HEK293T (cell line): ENCODE measurements at regions not wholly inside any gene's neighbourhood (a gene's known extent, or its start where the extent isn't known, plus 50 kb on each side); places are given as distances from the start of the nearest gene placed in this dataset.

ENCODE experiments used
- CTCF ChIA-PET: fragments of 350-600 bp; formaldehyde crosslinking; extraction: SDS; loops from one replicate; lab custom pipeline; 2021; ENCODE audit warnings: antibody characterized with exemption, inconsistent platforms; lab: Yijun Ruan, JAX
- POLR2A ChIA-PET: fragments of 350-600 bp; formaldehyde crosslinking; extraction: SDS; loops from one replicate; lab custom pipeline; 2020; ENCODE audit warnings: antibody characterized with exemption, inconsistent platforms; lab: Yijun Ruan, JAX
- DNase-seq: peaks from one replicate; pipeline ENCODE4 v3.0.0; 2012; ENCODE audit warnings: mixed read lengths; ENCODE audit errors: extremely low spot score
- ARNT ChIP-seq: fragments of 450-650 bp; IDR thresholded peaks from 2 replicates; pipeline ENCODE4 v1.6.1; 2017; ENCODE audit warnings: mild to moderate bottlenecking
- BHLHE40 ChIP-seq: fragments of 450-650 bp; IDR thresholded peaks from 2 replicates; pipeline ENCODE4 v1.6.1; 2016; ENCODE audit warnings: mild to moderate bottlenecking, moderate library complexity, borderline replicate concordance
- CTBP1 ChIP-seq: fragments of 450-650 bp; IDR thresholded peaks from 2 replicates; pipeline ENCODE4 v1.6.1; 2016; ENCODE audit warnings: borderline replicate concordance
- ELF4 ChIP-seq: fragments of 450-650 bp; IDR thresholded peaks from 2 replicates; pipeline ENCODE4 v1.6.1; 2017; ENCODE audit warnings: antibody characterized with exemption
- FOXA1 ChIP-seq: fragments of 450-650 bp; IDR thresholded peaks from 2 replicates; pipeline ENCODE4 v1.6.1; 2016; ENCODE audit warnings: mild to moderate bottlenecking
- FOXK2 ChIP-seq: fragments of 450-650 bp; IDR thresholded peaks from 2 replicates; pipeline ENCODE4 v1.6.1; 2016; ENCODE audit warnings: mild to moderate bottlenecking
- FOXM1 ChIP-seq: fragments of 450-650 bp; IDR thresholded peaks from 2 replicates; pipeline ENCODE4 v1.6.1; 2017; ENCODE audit warnings: mild to moderate bottlenecking, borderline replicate concordance
- HDGF ChIP-seq: fragments of 450-650 bp; IDR thresholded peaks from 2 replicates; pipeline ENCODE4 v1.6.1; 2017; ENCODE audit warnings: antibody characterized with exemption, borderline replicate concordance
- L3MBTL2 ChIP-seq: fragments of 450-650 bp; conservative IDR thresholded peaks from 2 replicates; pipeline ENCODE4 v1.6.1; 2016; ENCODE audit warnings: mild to moderate bottlenecking
- LEF1 ChIP-seq: fragments of 450-650 bp; IDR thresholded peaks from 2 replicates; pipeline ENCODE4 v1.6.1; 2017; ENCODE audit warnings: mild to moderate bottlenecking, borderline replicate concordance
- NFRKB ChIP-seq: fragments of 450-650 bp; IDR thresholded peaks from 2 replicates; pipeline ENCODE4 v1.6.1; 2016; ENCODE audit warnings: mild to moderate bottlenecking, moderate library complexity
- PKNOX1 ChIP-seq: fragments of 450-650 bp; IDR thresholded peaks from 2 replicates; pipeline ENCODE4 v1.6.1; 2016
- SP1 ChIP-seq: fragments of 450-650 bp; IDR thresholded peaks from 2 replicates; pipeline ENCODE4 v1.6.1; 2017
- SUZ12 ChIP-seq: fragments of 450-650 bp; IDR thresholded peaks from 2 replicates; pipeline ENCODE4 v1.6.1; 2016; ENCODE audit warnings: mild to moderate bottlenecking
- TARDBP ChIP-seq: fragments of 450-650 bp; IDR thresholded peaks from 2 replicates; pipeline ENCODE4 v1.6.1; 2016
- ZNF384 ChIP-seq: fragments of 450-650 bp; IDR thresholded peaks from 2 replicates; pipeline ENCODE4 v1.6.1; 2016

- no peak for DNase-seq
- CTCF ChIA-PET = no interaction called here
- TF ChIP-seq PKNOX1 (no peak), FOXA1 (no peak), HDGF (no peak), FOXK2 (no peak), L3MBTL2 (no peak), CTBP1 (no peak), NFRKB (no peak), ELF4 (no peak), LEF1 (no peak), FOXM1 (no peak), ZNF384 (no peak), SUZ12 (no peak)
- POLR2A ChIA-PET = no interaction called here
These were observed 83.4 kb upstream of the POU3F1 start for GRCh38 chr1:38129971-38130370.

- DNase-seq = no peak
- CTCF ChIA-PET = no interaction called here
- TF ChIP-seq ZNF384 (no peak), FOXK2 (no peak), L3MBTL2 (no peak), FOXA1 (no peak)
- POLR2A ChIA-PET = no interaction called here
These were observed 82.9 kb upstream of the POU3F1 start for GRCh38 chr1:38129473-38129872.

GRCh38 chr1:38128926-38129453, 82.4 kb upstream of the POU3F1 start:
- ChIA-PET CTCF (interaction anchor here (0.7 kb wide), 1 partner anchor 657 kb away, joined by 4 read pairs; no protein-coding TSS in a partner anchor), POLR2A (no interaction called here)
- no peak for TF ChIP-seq HDGF
- no peak for TF ChIP-seq FOXA1
- TF ChIP-seq BHLHE40 = no peak
- no peak for TF ChIP-seq PKNOX1
- TF ChIP-seq LEF1 = no peak
- TF ChIP-seq CTBP1 = no peak
- no peak for TF ChIP-seq ELF4
- no peak for TF ChIP-seq NFRKB
- no peak for TF ChIP-seq SUZ12
- TF ChIP-seq TARDBP = no peak
- TF ChIP-seq FOXK2 = no peak
- TF ChIP-seq ZNF384 = no peak
- TF ChIP-seq L3MBTL2 = no peak
- TF ChIP-seq FOXM1 = no peak
- TF ChIP-seq ARNT = no peak
- TF ChIP-seq SP1 = no peak
- no peak for DNase-seq

GRCh38 chr1:38128511-38128910, 81.9 kb upstream of the POU3F1 start:
- POLR2A ChIA-PET = no interaction called here
- CTCF ChIA-PET = interaction anchor here (0.7 kb wide), 1 partner anchor 657 kb away, joined by 4 read pairs; no protein-coding TSS in a partner anchor
- no peak for DNase-seq

GRCh38 chr1:38127428-38127827, 80.8 kb upstream of the POU3F1 start:
- POLR2A ChIA-PET = no interaction called here
- TF ChIP-seq NFRKB = no peak
- TF ChIP-seq FOXA1 = no peak
- no peak for TF ChIP-seq PKNOX1
- TF ChIP-seq L3MBTL2 = no peak
- no peak for TF ChIP-seq SP1
- no peak for TF ChIP-seq LEF1
- no peak for TF ChIP-seq ZNF384
- no peak for TF ChIP-seq ARNT
- no peak for TF ChIP-seq BHLHE40
- no peak for TF ChIP-seq SUZ12
- TF ChIP-seq CTBP1 = no peak
- TF ChIP-seq TARDBP = no peak
- CTCF ChIA-PET = no interaction called here
- no peak for DNase-seq

More at GRCh38 chr1:38128511-38128910, 81.9 kb upstream of the POU3F1 start:
- TF ChIP-seq BHLHE40 (no peak), SUZ12 (no peak)

- no peak for DNase-seq
- CTCF ChIA-PET = no interaction called here
- no peak for TF ChIP-seq FOXK2
- TF ChIP-seq BHLHE40 = no peak
- no peak for TF ChIP-seq CTBP1
- no peak for TF ChIP-seq HDGF
- TF ChIP-seq FOXA1 = no peak
- no peak for TF ChIP-seq SUZ12
- TF ChIP-seq ELF4 = no peak
- TF ChIP-seq PKNOX1 = no peak
- no peak for TF ChIP-seq FOXM1
- POLR2A ChIA-PET = no interaction called here
These were observed 80.4 kb upstream of the POU3F1 start for GRCh38 chr1:38126970-38127369.
